B cell (primary cell): ENCODE measurements at regions not wholly inside any gene's neighbourhood (a gene's known extent, or its start where the extent isn't known, plus 50 kb on each side); places are given as distances from the start of the nearest gene placed in this dataset.

Source experiments
- ATAC-seq: fragments of 200-7000 bp; cut with Tn5 transposase; one replicate; pipeline ENCODE4 v1.10.0; 2021; ENCODE audit warnings: low read depth, mild to moderate bottlenecking, moderate number of reproducible peaks, moderate library complexity
- CTCF ChIA-PET: fragments of 350-600 bp; sonication (Branson Sonifier 250); formaldehyde crosslinking; loops from one replicate; lab custom pipeline; 2021; ENCODE audit warnings: antibody characterized with exemption, inconsistent platforms; lab: Charles Lee
- POLR2A ChIA-PET: fragments of 350-600 bp; sonication (Branson Sonifier 250); formaldehyde crosslinking; loops from one replicate; lab custom pipeline; 2021; ENCODE audit warnings: antibody characterized with exemption; lab: Charles Lee
- DNase-seq: peaks from one replicate; pipeline ENCODE4 v3.0.0; 2013
- H2AFZ ChIP-seq: 2 replicates; pipeline ENCODE4 v1.6.1; 2012; ENCODE audit warnings: mild to moderate bottlenecking, low read depth, low read length; ENCODE audit not compliant: insufficient read depth, poor library complexity, severe bottlenecking
- H3K27ac ChIP-seq, 2 donors: 1 replicate in 1 of 2; 2 replicates in 1 of 2; pipeline ENCODE4 v1.5.1; 2012 to 2013; ENCODE audit warnings: low read length in 2 of 2, mild to moderate bottlenecking in 2 of 2, moderate library complexity in 1 of 2
- H3K27me3 ChIP-seq, 4 experiments: fragments of 200-600 bp in 1 of 4; sonication (generic) in 1 of 4; replicated peaks in 1 of 4; 1 replicate in 2 of 4; 2 replicates in 2 of 4; pipeline versions ENCODE4 v1.6.1 to v1.7.0; 2013 to 2016; ENCODE audit warnings: low read length in 3 of 4, mild to moderate bottlenecking in 2 of 4, mixed read lengths in 1 of 4, moderate library complexity in 1 of 4; ENCODE audit not compliant: insufficient read depth in 4 of 4, control insufficient read depth in 3 of 4; ENCODE audit errors: control extremely low read depth in 1 of 4
- H3K36me3 ChIP-seq, 2 experiments: replicated peaks in 1 of 2; 1 replicate in 1 of 2; 2 replicates in 1 of 2; pipeline versions ENCODE4 v1.6.1 to v1.7.1; 2013; ENCODE audit warnings: low read length in 1 of 2; ENCODE audit not compliant: insufficient read depth in 2 of 2, control insufficient read depth in 1 of 2; ENCODE audit errors: control extremely low read depth in 1 of 2, extremely low read depth in 1 of 2
- H3K4me1 ChIP-seq, 2 donors: fragments of 200-600 bp in 1 of 2; sonication (generic) in 1 of 2; 1 replicate in 1 of 2; 2 replicates in 1 of 2; pipeline versions ENCODE4 v1.5.1 to v1.6.1; 2013 to 2017; ENCODE audit warnings: low read length in 2 of 2; ENCODE audit not compliant: control insufficient read depth in 2 of 2, insufficient read depth in 2 of 2
- H3K4me2 ChIP-seq: replicated peaks from 2 replicates; pipeline ENCODE3; 2012; ENCODE audit warnings: mild to moderate bottlenecking, low read depth, low read length; ENCODE audit not compliant: poor library complexity, severe bottlenecking
- H3K4me3 ChIP-seq, 5 experiments: fragments of 200-600 bp in 1 of 5; sonication (generic) in 1 of 5; 1 replicate in 3 of 5; 2 replicates in 2 of 5; pipeline versions ENCODE4 v1.5.1 to v1.7.0; 2011 to 2016; ENCODE audit warnings: low read length in 4 of 5, mild to moderate bottlenecking in 4 of 5, low read depth in 2 of 5, control low read depth in 1 of 5, moderate library complexity in 1 of 5; ENCODE audit not compliant: insufficient read depth in 1 of 5; ENCODE audit errors: control extremely low read depth in 1 of 5, extremely low read depth in 1 of 5
- H3K79me2 ChIP-seq: fragments of 200-600 bp; sonication (generic); one replicate; pipeline ENCODE4 v1.6.0; 2016; ENCODE audit warnings: low read length; ENCODE audit not compliant: control insufficient read depth, insufficient read depth
- H3K9ac ChIP-seq: fragments of 200-600 bp; sonication (generic); 2 replicates; pipeline ENCODE4 v1.6.1; 2017; ENCODE audit warnings: mild to moderate bottlenecking, low read length, moderate library complexity
- H3K9me3 ChIP-seq, 3 donors: one replicate each; pipeline versions ENCODE4 v1.6.1 to v1.7.1; 2013; ENCODE audit warnings: low read length in 2 of 3; ENCODE audit not compliant: control insufficient read depth in 2 of 3, insufficient read depth in 1 of 3; ENCODE audit errors: control extremely low read depth in 1 of 3
- H4K20me1 ChIP-seq: 2 replicates; pipeline ENCODE4 v1.6.0; 2012; ENCODE audit warnings: mild to moderate bottlenecking, low read length; ENCODE audit not compliant: insufficient read depth, control insufficient read depth, poor library complexity, severe bottlenecking
- H3K27ac Mint-ChIP-seq: one replicate; pipeline ENCODE4 v1.8.0; 2021; ENCODE audit warnings: mixed read lengths
- H3K27me3 Mint-ChIP-seq: one replicate; pipeline ENCODE4 v1.8.0; 2021; ENCODE audit warnings: mixed read lengths
- H3K4me1 Mint-ChIP-seq: one replicate; pipeline ENCODE4 v1.8.0; 2021; ENCODE audit warnings: mixed read lengths
- H3K4me3 Mint-ChIP-seq: one replicate; pipeline ENCODE4 v1.8.0; 2021; ENCODE audit warnings: mixed read lengths
- H3K9me3 Mint-ChIP-seq: one replicate; pipeline ENCODE4 v1.8.0; 2022; ENCODE audit warnings: mixed read lengths; ENCODE audit not compliant: insufficient read depth
- EZH2 ChIP-seq: IDR thresholded peaks from 2 replicates; pipeline ENCODE4 v1.6.1; 2012; ENCODE audit warnings: borderline replicate concordance, low read depth, mild to moderate bottlenecking, moderate library complexity, low read length; ENCODE audit not compliant: insufficient read depth, poor library complexity, severe bottlenecking
- WGBS: methylation state at CpG from one replicate; pipeline ENCODE4 v1.1.5; 2013; ENCODE audit warnings: missing lambda C conversion rate; ENCODE audit not compliant: insufficient coverage; 5-methylcytosine and 5-hydroxymethylcytosine counted together
- intact Hi-C: fragments of 100-400 bp; cut with micrococcal nuclease; formaldehyde crosslinking; loops from one replicate; pipeline ENCODE4 v1.10.0; 2022
- TF ChIP-seq, protein P1 (sequence below): fragments of 200-600 bp; IDR thresholded peaks from one replicate; pipeline ENCODE4 v1.8.0; 2022; ENCODE audit warnings: antibody characterized with exemption, mild to moderate bottlenecking

- DNase-seq (no peak), ATAC-seq (no peak)
- Mint-ChIP-seq H3K27ac (no peak overlapping the region), H3K27me3 (no peaks in the 10 kb centered on the region), H3K4me3 (no peak overlapping the region), H3K4me1 (no peaks in the 10 kb centered on the region), H3K9me3 (peaks cover 4% of the 10 kb centered on the region)
- TF ChIP-seq, protein P1, sequence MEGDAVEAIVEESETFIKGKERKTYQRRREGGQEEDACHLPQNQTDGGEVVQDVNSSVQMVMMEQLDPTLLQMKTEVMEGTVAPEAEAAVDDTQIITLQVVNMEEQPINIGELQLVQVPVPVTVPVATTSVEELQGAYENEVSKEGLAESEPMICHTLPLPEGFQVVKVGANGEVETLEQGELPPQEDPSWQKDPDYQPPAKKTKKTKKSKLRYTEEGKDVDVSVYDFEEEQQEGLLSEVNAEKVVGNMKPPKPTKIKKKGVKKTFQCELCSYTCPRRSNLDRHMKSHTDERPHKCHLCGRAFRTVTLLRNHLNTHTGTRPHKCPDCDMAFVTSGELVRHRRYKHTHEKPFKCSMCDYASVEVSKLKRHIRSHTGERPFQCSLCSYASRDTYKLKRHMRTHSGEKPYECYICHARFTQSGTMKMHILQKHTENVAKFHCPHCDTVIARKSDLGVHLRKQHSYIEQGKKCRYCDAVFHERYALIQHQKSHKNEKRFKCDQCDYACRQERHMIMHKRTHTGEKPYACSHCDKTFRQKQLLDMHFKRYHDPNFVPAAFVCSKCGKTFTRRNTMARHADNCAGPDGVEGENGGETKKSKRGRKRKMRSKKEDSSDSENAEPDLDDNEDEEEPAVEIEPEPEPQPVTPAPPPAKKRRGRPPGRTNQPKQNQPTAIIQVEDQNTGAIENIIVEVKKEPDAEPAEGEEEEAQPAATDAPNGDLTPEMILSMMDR = no peak
- TF ChIP-seq EZH2 = no peak
- Histone ChIP-seq H3K79me2 (no peaks in the 10 kb centered on the region), H3K27me3 (no peaks in the 10 kb centered on the region), H3K4me3 (no peak overlapping the region), H3K4me1 (no peaks in the 10 kb centered on the region), H2AFZ (no peak overlapping the region), H3K27ac (no peak overlapping the region), H3K36me3 (no peaks in the 10 kb centered on the region), H3K4me2 (no peak overlapping the region), H3K9ac (no peak overlapping the region), H3K9me3 (no peaks in the 10 kb centered on the region), H4K20me1 (no peaks in the 10 kb centered on the region)
- CTCF ChIA-PET = no interaction called here
- intact Hi-C loops = no loop called here
- POLR2A ChIA-PET = no interaction called here
Observed at GRCh38 chr7:9945131-9945530, 1028.5 kb upstream of the PHF14 start.

DNA sequence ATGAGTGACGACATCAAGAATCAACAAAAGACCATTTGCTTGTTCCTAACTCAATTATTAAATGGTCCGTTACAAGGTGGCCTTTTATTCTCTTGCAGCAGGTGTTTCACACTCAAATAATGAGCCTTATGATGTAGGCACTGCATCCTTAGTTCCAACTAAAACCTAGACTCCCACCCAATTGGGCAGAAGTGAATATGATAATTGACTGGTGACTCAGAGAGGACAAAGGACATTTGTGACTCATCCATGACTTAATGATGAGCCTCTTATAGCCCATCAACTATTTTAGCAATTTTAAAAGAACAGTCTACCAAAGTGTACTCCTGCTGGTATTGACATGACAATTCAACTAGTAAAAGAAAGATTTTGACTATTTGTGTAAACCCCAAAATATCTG lies 1027.8 kb upstream of the PHF14 start:
- peaks cover 4% of the 10 kb centered on the region for H3K9me3 Mint-ChIP-seq
- no peaks in the 10 kb centered on the region for H3K27me3 Mint-ChIP-seq
- H3K4me3 Mint-ChIP-seq = no peak overlapping the region
- intact Hi-C loops = no loop called here
- TF ChIP-seq, protein P1 = no peak
- TF ChIP-seq EZH2 = no peak
- ATAC-seq (no peak), DNase-seq (no peak)
- H3K4me2 ChIP-seq = no peak overlapping the region
- H3K4me1 Mint-ChIP-seq = no peaks in the 10 kb centered on the region
- no peak overlapping the region for H2AFZ ChIP-seq
- H3K9me3 ChIP-seq = no peaks in the 10 kb centered on the region
- ChIA-PET POLR2A (no interaction called here), CTCF (no interaction called here)
- H3K9ac ChIP-seq = no peak overlapping the region
- no peaks in the 10 kb centered on the region for H3K36me3 ChIP-seq
- no peak overlapping the region for H3K27ac Mint-ChIP-seq
- H3K4me3 ChIP-seq = no peak overlapping the region
- H3K79me2 ChIP-seq = no peaks in the 10 kb centered on the region
- H3K27me3 ChIP-seq = no peaks in the 10 kb centered on the region
- H3K4me1 ChIP-seq = no peaks in the 10 kb centered on the region
- H3K27ac ChIP-seq = no peak overlapping the region
- no peaks in the 10 kb centered on the region for H4K20me1 ChIP-seq
- WGBS = no CpG with 5 or more reads among the region's 2 CpGs
